Keratinocyte (primary cell): ENCODE measurements at regions not wholly inside any gene's neighbourhood (a gene's known extent, or its start where the extent isn't known, plus 50 kb on each side); places are given as distances from the start of the nearest gene placed in this dataset.

ENCODE experiments used
- EZH2 ChIP-seq: IDR thresholded peaks from one replicate; pipeline ENCODE4 v1.6.1; 2012; ENCODE audit warnings: inconsistent platforms, mild to moderate bottlenecking, low read length, moderate library complexity
- TF ChIP-seq, protein P1 (sequence below), 3 experiments: IDR thresholded peaks in 1 of 3; conservative IDR thresholded peaks in 1 of 3; optimal IDR thresholded peaks in 1 of 3; 2 replicates in 2 of 3; 3 replicates in 1 of 3; pipeline versions ENCODE3 to v1.5.1; 2011; ENCODE audit warnings: low read length in 3 of 3, mild to moderate bottlenecking in 3 of 3, moderate library complexity in 2 of 3, control low read depth in 1 of 3, inconsistent platforms in 1 of 3; ENCODE audit not compliant: insufficient read depth in 2 of 3; ENCODE audit errors: extremely low read depth in 1 of 3

DNA sequence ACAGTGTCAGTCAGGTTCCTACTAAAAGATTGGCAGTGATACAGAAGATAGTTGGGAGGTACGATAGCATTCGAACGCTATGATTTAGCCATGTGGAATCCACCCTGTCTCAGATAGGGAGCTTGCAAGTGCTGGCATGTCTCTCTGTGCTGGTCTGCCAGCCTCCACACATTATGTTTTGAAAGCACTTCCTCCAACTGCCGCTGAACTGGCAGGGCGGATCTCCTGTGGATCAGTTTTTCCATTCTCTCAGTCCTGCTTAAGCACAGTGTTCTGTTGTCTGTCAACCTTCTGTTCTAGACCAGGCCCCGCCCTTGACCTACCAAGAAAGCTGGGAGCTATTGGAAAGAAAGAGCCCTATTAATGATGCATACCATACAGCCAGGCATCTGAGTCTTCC lies 65.5 kb upstream of the PALMD start:
- no peak for TF ChIP-seq EZH2
- TF ChIP-seq, protein P1, sequence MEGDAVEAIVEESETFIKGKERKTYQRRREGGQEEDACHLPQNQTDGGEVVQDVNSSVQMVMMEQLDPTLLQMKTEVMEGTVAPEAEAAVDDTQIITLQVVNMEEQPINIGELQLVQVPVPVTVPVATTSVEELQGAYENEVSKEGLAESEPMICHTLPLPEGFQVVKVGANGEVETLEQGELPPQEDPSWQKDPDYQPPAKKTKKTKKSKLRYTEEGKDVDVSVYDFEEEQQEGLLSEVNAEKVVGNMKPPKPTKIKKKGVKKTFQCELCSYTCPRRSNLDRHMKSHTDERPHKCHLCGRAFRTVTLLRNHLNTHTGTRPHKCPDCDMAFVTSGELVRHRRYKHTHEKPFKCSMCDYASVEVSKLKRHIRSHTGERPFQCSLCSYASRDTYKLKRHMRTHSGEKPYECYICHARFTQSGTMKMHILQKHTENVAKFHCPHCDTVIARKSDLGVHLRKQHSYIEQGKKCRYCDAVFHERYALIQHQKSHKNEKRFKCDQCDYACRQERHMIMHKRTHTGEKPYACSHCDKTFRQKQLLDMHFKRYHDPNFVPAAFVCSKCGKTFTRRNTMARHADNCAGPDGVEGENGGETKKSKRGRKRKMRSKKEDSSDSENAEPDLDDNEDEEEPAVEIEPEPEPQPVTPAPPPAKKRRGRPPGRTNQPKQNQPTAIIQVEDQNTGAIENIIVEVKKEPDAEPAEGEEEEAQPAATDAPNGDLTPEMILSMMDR (optimal IDR thresholded peaks at IDR 0.05 in 1 of 3, IDR thresholded peaks at IDR 0.05 in 1 of 3, conservative IDR thresholded peaks at IDR 0.05 in 1 of 3; ENCODE audit: extremely low read depth in 1 of 3, insufficient read depth in 2 of 3, low read length in 3 of 3) = peak; percentile 7 to 47 (median 24)
